NCI-H2171 treated with DMSO at 0.1 percent for 48 hours (cell line): ENCODE measurements at regions not wholly inside any gene's neighbourhood (a gene's known extent, or its start where the extent isn't known, plus 50 kb on each side); places are given as distances from the start of the nearest gene placed in this dataset.
A peak's percentile ranks its signal among the peaks of the same experiment; 100 is the strongest.
"Not testable (repeated sequence)": the region's sequence is repeated elsewhere in the genome, so short reads cannot be mapped to it uniquely, and the experiment has no call there.

Source experiments
- DNase-seq: peaks from one replicate; lab custom pipeline; 2025; lab: John Stamatoyannopoulos, UW

- peak; percentile 88 for DNase-seq
Observed at GRCh38 chr1:215287362-215287761, 204.8 kb downstream of the KCNK2 start.

GRCh38 chr1:215290018-215290417 lies 207.5 kb downstream of the KCNK2 start:
- DNase-seq: no peak

DNA sequence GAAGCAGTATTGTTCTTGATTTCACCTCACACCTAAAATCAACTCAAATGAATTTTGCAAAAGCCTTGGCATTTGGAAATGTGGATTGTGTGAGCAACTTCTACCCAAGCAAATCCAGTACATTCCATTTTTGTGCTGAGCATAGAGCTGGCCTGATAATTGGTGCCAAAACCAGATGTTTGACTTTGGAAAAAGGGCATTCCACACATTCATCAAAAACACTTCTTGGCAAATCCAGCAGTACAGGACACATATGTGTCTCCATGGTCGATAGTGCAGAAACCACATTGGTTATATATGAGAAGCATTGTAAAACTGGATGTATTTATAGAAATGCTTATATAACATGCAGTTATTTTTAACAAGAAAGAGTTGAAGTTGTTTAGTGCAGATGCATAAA lies 210.4 kb downstream of the KCNK2 start:
- DNase-seq: no peak

- DNase-seq: no peak
Observed at GRCh38 chr1:215306426-215306825, 223.9 kb downstream of the KCNK2 start.

GRCh38 chr1:215321802-215322201 lies 239.3 kb downstream of the KCNK2 start:
- DNase-seq: no peak

DNA sequence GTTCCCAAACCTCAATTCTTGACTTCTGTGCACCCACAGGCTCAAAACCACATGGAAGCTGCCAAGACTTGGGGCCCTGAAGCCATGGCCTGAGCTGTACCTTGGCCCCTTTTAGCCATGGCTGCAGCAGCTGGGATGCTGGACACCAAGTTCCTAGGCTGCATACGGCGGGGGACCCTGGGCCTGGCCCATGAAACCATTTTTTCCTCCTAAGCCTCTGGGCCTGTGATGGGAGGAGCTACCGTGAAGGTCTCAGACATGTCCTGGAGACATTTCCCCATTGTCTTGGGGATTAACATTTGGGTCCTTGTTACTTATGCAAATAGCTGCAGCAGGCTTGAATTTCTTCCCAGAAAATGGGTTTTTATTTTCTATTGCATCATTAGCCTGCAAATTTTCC lies 241.5 kb downstream of the KCNK2 start:
- DNase-seq: not testable (repeated sequence)

GRCh38 chr1:215330426-215330825 lies 236.7 kb upstream of the KCTD3 start:
- DNase-seq: no peak

DNA sequence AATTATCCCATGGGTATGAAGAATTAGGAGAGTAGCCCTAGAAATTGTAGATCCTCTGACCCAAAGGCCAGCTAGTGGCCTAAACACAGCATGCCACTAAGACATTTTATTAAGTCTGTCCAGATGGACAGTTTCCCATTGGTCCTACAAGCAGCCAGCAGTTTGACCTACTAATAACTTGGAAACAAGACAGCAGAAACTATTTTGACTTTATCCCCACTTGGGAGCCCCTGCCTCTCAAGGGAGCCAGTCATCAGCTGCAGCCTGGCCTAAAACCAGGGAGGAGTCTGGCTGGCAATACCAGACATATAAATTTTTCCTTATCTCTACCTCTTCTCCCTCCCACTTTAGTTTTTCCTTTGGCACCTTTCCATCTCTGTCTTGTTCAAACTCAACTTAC lies 222.6 kb upstream of the KCTD3 start:
- DNase-seq: no peak

DNA sequence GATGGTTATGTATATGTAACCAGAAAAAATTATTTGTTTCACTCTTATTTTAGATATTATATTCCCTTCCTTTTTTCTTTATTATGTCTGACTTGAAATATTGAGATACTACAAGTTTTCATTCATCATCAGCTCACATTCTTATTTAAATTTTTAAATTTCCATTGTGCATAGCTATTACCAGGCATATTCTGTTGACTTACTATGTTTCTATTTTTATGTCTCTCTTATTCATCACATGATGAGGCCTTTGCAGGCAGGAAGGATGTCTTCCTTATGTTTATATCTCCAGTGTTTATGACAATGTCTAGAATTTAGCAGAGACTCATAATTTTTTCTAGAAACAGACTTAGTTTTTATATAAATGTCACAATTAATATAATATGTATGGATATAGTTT lies 221.9 kb upstream of the KCTD3 start:
- no peak for DNase-seq

DNA sequence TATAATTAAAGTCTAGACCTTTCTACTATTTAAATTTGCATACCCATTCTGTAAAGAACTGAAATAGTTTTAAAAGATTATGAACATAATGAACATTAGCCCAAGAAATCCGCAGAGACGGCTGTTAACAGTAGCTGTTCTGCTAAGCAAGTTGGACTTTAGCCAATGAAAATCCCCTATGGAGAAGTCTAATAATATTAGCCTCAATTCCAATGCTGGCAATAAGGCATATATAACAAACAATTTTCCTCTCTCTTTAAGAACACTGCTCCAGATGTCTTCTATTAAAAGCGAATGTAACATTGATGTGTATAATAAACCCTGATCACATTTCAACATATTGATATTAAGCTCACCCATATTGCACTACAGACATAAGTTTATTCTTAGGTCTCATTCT lies 221.3 kb upstream of the KCTD3 start:
- DNase-seq: no peak

- no peak for DNase-seq
Observed at GRCh38 chr1:215357901-215358300, 209.2 kb upstream of the KCTD3 start.

DNA sequence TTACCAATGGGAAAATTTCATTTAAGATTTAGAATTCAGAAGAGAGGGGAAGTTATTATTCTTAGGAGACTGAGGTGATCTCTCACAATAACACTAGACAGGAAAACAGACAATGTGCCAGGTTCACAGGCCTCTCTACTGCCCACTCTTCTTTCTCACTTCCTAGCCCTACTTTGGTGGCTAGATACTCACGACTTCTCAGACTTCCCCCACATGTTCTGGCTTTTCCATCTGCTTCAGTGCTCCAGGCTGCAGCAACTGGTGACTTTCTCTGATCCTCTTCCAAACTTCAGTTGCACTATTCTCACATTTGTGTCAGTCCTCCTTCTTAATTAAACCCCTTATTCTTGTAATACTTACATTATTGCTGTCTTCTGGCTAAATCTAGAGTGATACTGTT lies 208.7 kb upstream of the KCTD3 start:
- no peak for DNase-seq

- DNase-seq: no peak
Observed at GRCh38 chr1:215360031-215360430, 207.1 kb upstream of the KCTD3 start.

- no peak for DNase-seq
Observed at GRCh38 chr1:215360758-215361157, 206.3 kb upstream of the KCTD3 start.

GRCh38 chr1:215375381-215375780 lies 191.7 kb upstream of the KCTD3 start:
- DNase-seq: no peak

DNA sequence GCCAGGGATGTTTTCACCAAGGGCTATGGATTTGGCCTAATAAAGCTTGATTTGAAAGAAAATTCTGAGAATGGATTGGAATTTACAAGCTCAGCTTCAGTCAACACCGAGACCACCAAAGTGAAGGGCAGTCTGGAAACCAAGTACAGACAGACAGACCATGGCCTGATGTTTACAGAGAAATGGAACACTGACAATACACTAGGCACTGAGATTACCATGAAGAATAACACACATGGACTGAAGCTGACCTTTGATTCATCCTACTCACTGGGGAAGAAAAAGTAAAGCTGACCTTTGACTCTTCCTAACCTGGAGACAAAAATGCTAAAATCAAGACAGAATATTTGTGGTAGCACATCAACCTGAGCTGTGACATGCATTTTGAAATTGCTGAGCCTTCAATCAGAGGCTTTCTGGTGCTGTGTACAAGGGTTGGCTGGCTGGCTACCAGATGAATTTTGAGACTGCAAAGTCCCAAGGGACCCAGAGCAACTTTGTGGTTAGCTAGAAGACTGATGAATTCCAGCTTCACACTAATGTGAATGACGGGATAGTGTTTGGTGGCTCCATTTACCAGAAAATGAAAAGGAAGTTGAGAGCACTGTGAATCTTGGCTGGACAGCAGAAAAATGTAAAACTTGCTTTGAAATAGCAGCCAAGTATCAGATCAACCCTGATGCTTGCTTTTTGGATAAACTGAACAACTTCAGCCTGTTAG lies 190.4 kb upstream of the KCTD3 start:
- DNase-seq: peak; percentile 22

- DNase-seq: no peak
Observed at GRCh38 chr1:215377746-215378145, 189.4 kb upstream of the KCTD3 start.

- no peak for DNase-seq
Observed at GRCh38 chr1:215380566-215380965, 186.5 kb upstream of the KCTD3 start.

- no peak for DNase-seq
Observed at GRCh38 chr1:215393476-215393875, 173.6 kb upstream of the KCTD3 start.

GRCh38 chr1:215394084-215394991 lies 172.8 kb upstream of the KCTD3 start:
- no peak for DNase-seq

GRCh38 chr1:215397106-215397505 lies 170.0 kb upstream of the KCTD3 start:
- no peak for DNase-seq

DNA sequence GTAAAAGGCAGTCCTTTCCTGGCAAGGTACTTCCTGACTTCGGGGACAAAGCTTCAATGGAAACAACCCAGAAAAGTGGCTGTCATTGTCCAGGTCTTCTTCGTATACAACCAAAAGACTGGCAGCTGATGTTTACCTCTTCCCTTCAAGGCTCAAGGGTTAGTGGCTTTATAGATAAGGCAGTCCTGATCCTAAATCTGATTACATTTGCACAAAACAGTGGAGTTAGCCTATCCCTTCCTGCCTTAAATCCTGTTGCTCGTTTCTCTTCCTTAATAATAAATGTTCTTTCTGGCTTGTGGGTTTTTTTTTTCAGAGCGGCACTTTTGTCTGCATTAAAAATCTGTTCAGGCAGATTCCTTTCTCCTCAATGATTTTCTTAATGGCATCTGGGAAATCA lies 169.3 kb upstream of the KCTD3 start:
- DNase-seq: no peak

- no peak for DNase-seq
Observed at GRCh38 chr1:215399787-215400186, 167.3 kb upstream of the KCTD3 start.
